AG04450 (cell line): ENCODE measurements at regions not wholly inside any gene's neighbourhood (a gene's known extent, or its start where the extent isn't known, plus 50 kb on each side); places are given as distances from the start of the nearest gene placed in this dataset.

Source experiments
- CTCF ChIA-PET: fragments of 300-600, 350-600 bp; formaldehyde crosslinking; extraction: SDS; loops from one replicate; lab custom pipeline; 2022; ENCODE audit warnings: antibody characterized with exemption, inconsistent platforms; lab: Charles Lee
- POLR2A ChIA-PET: fragments of 350-600 bp; formaldehyde crosslinking; extraction: SDS; loops from one replicate; lab custom pipeline; 2021; ENCODE audit warnings: antibody characterized with exemption, inconsistent platforms; lab: Yijun Ruan, JAX
- DNase-seq: peaks from one replicate; pipeline ENCODE4 v3.0.0-alpha.2; 2011; ENCODE audit warnings: low read depth, low spot score
- H3K27ac ChIP-seq: one replicate; pipeline ENCODE4 v1.5.1; 2012; ENCODE audit warnings: low read depth, low read length, control low read depth
- H3K27me3 ChIP-seq: one replicate; pipeline ENCODE4 v1.6.0; 2012; ENCODE audit warnings: low read length; ENCODE audit not compliant: control insufficient read depth, insufficient read depth
- H3K4me3 ChIP-seq: 2 replicates; pipeline ENCODE4 v1.5.1; 2011; ENCODE audit warnings: mild to moderate bottlenecking, low read depth, low read length, control low read depth
- H3K9me3 ChIP-seq: 2 replicates; pipeline ENCODE4 v1.5.1; 2012; ENCODE audit warnings: low read length; ENCODE audit not compliant: control insufficient read depth, insufficient read depth
- CTCF ChIP-seq: IDR thresholded peaks from 2 replicates; pipeline ENCODE4 v1.5.1; 2011; ENCODE audit warnings: low read depth, low read length, control low read depth, inconsistent platforms

GRCh38 chr5:53275666-53276065, 166.1 kb upstream of the MOCS2 start:
- no peak for DNase-seq
- Histone ChIP-seq H3K9me3 (no peaks in the 10 kb centered on the region), H3K27ac (no peak overlapping the region), H3K4me3 (no peak overlapping the region), H3K27me3 (no peaks in the 10 kb centered on the region)
- no peak for TF ChIP-seq CTCF
- ChIA-PET CTCF (interaction anchor here (1.0 kb wide), 2 partner anchors 13 to 180 kb away, joined by 3 read pairs; no protein-coding TSS in a partner anchor), POLR2A (no interaction called here)

GRCh38 chr5:53276825-53277224, 167.3 kb upstream of the MOCS2 start:
- Histone ChIP-seq H3K9me3 (no peaks in the 10 kb centered on the region), H3K27ac (no peak overlapping the region), H3K27me3 (no peaks in the 10 kb centered on the region), H3K4me3 (no peak overlapping the region)
- no peak for TF ChIP-seq CTCF
- ChIA-PET CTCF (no interaction called here), POLR2A (no interaction called here)
- DNase-seq: no peak

GRCh38 chr5:53277491-53277890, 167.9 kb upstream of the MOCS2 start:
- H3K9me3 ChIP-seq: no peaks in the 10 kb centered on the region
- no peak overlapping the region for H3K27ac ChIP-seq
- no peaks in the 10 kb centered on the region for H3K27me3 ChIP-seq
- DNase-seq: no peak
- no peak overlapping the region for H3K4me3 ChIP-seq
- TF ChIP-seq CTCF: no peak
- ChIA-PET CTCF (no interaction called here), POLR2A (no interaction called here)

- H3K27me3 ChIP-seq: no peaks in the 10 kb centered on the region
- peaks cover 4% of the 10 kb centered on the region for H3K9me3 ChIP-seq
- H3K27ac ChIP-seq: no peak overlapping the region
- no peak for DNase-seq
- ChIA-PET CTCF (no interaction called here), POLR2A (no interaction called here)
- no peak for TF ChIP-seq CTCF
- H3K4me3 ChIP-seq: no peak overlapping the region
These were observed 178.0 kb upstream of the MOCS2 start for GRCh38 chr5:53287573-53287972.

GRCh38 chr5:53288511-53288910, 179.0 kb upstream of the MOCS2 start:
- no peak for DNase-seq
- no peak overlapping the region for H3K27ac ChIP-seq

More at GRCh38 chr5:53288511-53288910, 179.0 kb upstream of the MOCS2 start:
- POLR2A ChIA-PET: no interaction called here
- CTCF ChIA-PET: no interaction called here
- Histone ChIP-seq H3K4me3 (no peak overlapping the region), H3K9me3 (peaks cover 4% of the 10 kb centered on the region), H3K27me3 (no peaks in the 10 kb centered on the region)
- TF ChIP-seq CTCF: no peak
